MM.1S (cell line): ENCODE measurements at regions not wholly inside any gene's neighbourhood (a gene's known extent, or its start where the extent isn't known, plus 50 kb on each side); places are given as distances from the start of the nearest gene placed in this dataset.

Experiments
- CTCF ChIP-seq: fragments of 300-600 bp; sonication (generic); IDR thresholded peaks from 2 replicates; pipeline ENCODE4 v1.5.1; 2016; ENCODE audit warnings: antibody characterized with exemption, low read length, mixed read lengths
- EZH2 ChIP-seq: fragments of 300-600 bp; sonication (generic); optimal IDR thresholded peaks from 2 replicates; pipeline ENCODE3; 2017; ENCODE audit warnings: low read depth, mild to moderate bottlenecking, antibody characterized with exemption, low read length, mixed read lengths
- EZH2phosphoT487 ChIP-seq: fragments of 300-600 bp; sonication (generic); IDR thresholded peaks from 2 replicates; pipeline ENCODE4 v1.6.1; 2018; ENCODE audit warnings: antibody characterized with exemption, low read length

- no peak for TF ChIP-seq EZH2phosphoT487
- TF ChIP-seq CTCF, result no peak
- TF ChIP-seq EZH2, result no peak
Observed at GRCh38 chr20:24081077-24081476, 92.5 kb upstream of the GGTLC1 start.
